Breast epithelium (tissue), 3 donors: ENCODE measurements at regions not wholly inside any gene's neighbourhood (a gene's known extent, or its start where the extent isn't known, plus 50 kb on each side); places are given as distances from the start of the nearest gene placed in this dataset.

ENCODE experiments used
- CTCF ChIP-seq, 3 donors: fragments of 450-650 bp; IDR thresholded peaks; one replicate each; pipeline ENCODE4 v1.5.1; 2016 to 2017; ENCODE audit warnings: antibody characterized with exemption in 3 of 3, mild to moderate bottlenecking in 3 of 3, moderate library complexity in 3 of 3
- POLR2A ChIP-seq: fragments of 450-650 bp; IDR thresholded peaks from one replicate; pipeline ENCODE4 v1.6.1; 2016; ENCODE audit warnings: antibody characterized with exemption, mild to moderate bottlenecking, moderate library complexity
- POLR2AphosphoS5 ChIP-seq, 3 donors: sonication (generic); formaldehyde crosslinking; IDR thresholded peaks; one replicate each; pipeline ENCODE4 v1.6.1; 2017; ENCODE audit warnings: antibody characterized with exemption in 3 of 3

- TF ChIP-seq CTCF (IDR thresholded peaks at IDR 0.05), result no peak
- no peak for TF ChIP-seq POLR2A
- no peak for TF ChIP-seq POLR2AphosphoS5 (IDR thresholded peaks at IDR 0.05)
Observed at GRCh38 chr7:42332605-42333222, 95.7 kb upstream of the GLI3 start.
